ENCODE measurements at regions not wholly inside any gene's neighbourhood (a gene's known extent, or its start where the extent isn't known, plus 50 kb on each side); places are given as distances from the start of the nearest gene placed in this dataset.

GRCh38 chr13:50709058-50709457 lies 134.4 kb downstream of the DLEU7 start:
- no peak for DNase-seq (ENCODE audit: low read depth, low spot score)

- no peak for DNase-seq (ENCODE audit: low read depth, low spot score)
Observed at GRCh38 chr13:50711131-50711815, 132.2 kb downstream of the DLEU7 start.

- no peak for DNase-seq (ENCODE audit: low read depth, low spot score)
Observed at GRCh38 chr13:50711996-50712395, 131.5 kb downstream of the DLEU7 start.

- no peak for DNase-seq (ENCODE audit: low read depth, low spot score)
Observed at GRCh38 chr13:50712456-50712855, 131.0 kb downstream of the DLEU7 start.

- DNase-seq (ENCODE audit: low read depth, low spot score), result no peak
Observed at GRCh38 chr13:50712881-50713280, 130.6 kb downstream of the DLEU7 start.

- no peak for DNase-seq (ENCODE audit: low read depth, low spot score)
Observed at GRCh38 chr13:50713523-50714248, 129.8 kb downstream of the DLEU7 start.

- DNase-seq (ENCODE audit: low read depth, low spot score), result no peak
Observed at GRCh38 chr13:50714891-50715290, 128.6 kb downstream of the DLEU7 start.

GRCh38 chr13:50715402-50716146 lies 127.9 kb downstream of the DLEU7 start:
- no peak for DNase-seq (ENCODE audit: low read depth, low spot score)

- no peak for DNase-seq (ENCODE audit: low read depth, low spot score)
Observed at GRCh38 chr13:50720861-50721671, 122.4 kb downstream of the DLEU7 start.

- no peak for DNase-seq (ENCODE audit: low read depth, low spot score)
Observed at GRCh38 chr13:50721672-50721992, 121.9 kb downstream of the DLEU7 start.

GRCh38 chr13:50722440-50723125 lies 120.9 kb downstream of the DLEU7 start:
- no peak for DNase-seq (ENCODE audit: low read depth, low spot score)

- DNase-seq (ENCODE audit: low read depth, low spot score), result no peak
Observed at GRCh38 chr13:50724438-50724837, 119.1 kb downstream of the DLEU7 start.

GRCh38 chr13:50724913-50725312 lies 118.6 kb downstream of the DLEU7 start:
- no peak for DNase-seq (ENCODE audit: low read depth, low spot score)

- DNase-seq (ENCODE audit: low read depth, low spot score), result no peak
Observed at GRCh38 chr13:50726164-50726563, 117.3 kb downstream of the DLEU7 start.

GRCh38 chr13:50729177-50729576 lies 114.3 kb downstream of the DLEU7 start:
- DNase-seq (ENCODE audit: low read depth, low spot score), result no peak

GRCh38 chr13:50730496-50731351 lies 112.8 kb downstream of the DLEU7 start:
- no peak for DNase-seq (ENCODE audit: low read depth, low spot score)

- DNase-seq (ENCODE audit: low read depth, low spot score), result no peak
Observed at GRCh38 chr13:50731400-50731799, 112.1 kb downstream of the DLEU7 start.

GRCh38 chr13:50732712-50733111 lies 110.8 kb downstream of the DLEU7 start:
- DNase-seq (ENCODE audit: low read depth, low spot score), result no peak

- no peak for DNase-seq (ENCODE audit: low read depth, low spot score)
Observed at GRCh38 chr13:50733392-50733791, 110.1 kb downstream of the DLEU7 start.

- no peak for DNase-seq (ENCODE audit: low read depth, low spot score)
Observed at GRCh38 chr13:50735071-50735470, 108.4 kb downstream of the DLEU7 start.

Data from iPS DF 19.7 (cell line).